Stimulated activated CD8-positive, alpha-beta memory T cell treated with anti-CD3 and anti-CD28 coated beads, Interleukin-15, amount 100 ng/mL, for 48 hours (primary cell): ENCODE measurements at regions not wholly inside any gene's neighbourhood (a gene's known extent, or its start where the extent isn't known, plus 50 kb on each side); places are given as distances from the start of the nearest gene placed in this dataset.

Experiments used
- DNase-seq, 2 donors: peaks; one replicate each; pipeline ENCODE4 v3.0.0-alpha.2; 2020; ENCODE audit warnings: low read depth in 2 of 2

GRCh38 chr2:19784456-19784855, 117.3 kb downstream of the TTC32 start:
- DNase-seq: no peak

- no peak for DNase-seq
Measured at GRCh38 chr2:19783935-19784334, 117.8 kb downstream of the TTC32 start.

DNA sequence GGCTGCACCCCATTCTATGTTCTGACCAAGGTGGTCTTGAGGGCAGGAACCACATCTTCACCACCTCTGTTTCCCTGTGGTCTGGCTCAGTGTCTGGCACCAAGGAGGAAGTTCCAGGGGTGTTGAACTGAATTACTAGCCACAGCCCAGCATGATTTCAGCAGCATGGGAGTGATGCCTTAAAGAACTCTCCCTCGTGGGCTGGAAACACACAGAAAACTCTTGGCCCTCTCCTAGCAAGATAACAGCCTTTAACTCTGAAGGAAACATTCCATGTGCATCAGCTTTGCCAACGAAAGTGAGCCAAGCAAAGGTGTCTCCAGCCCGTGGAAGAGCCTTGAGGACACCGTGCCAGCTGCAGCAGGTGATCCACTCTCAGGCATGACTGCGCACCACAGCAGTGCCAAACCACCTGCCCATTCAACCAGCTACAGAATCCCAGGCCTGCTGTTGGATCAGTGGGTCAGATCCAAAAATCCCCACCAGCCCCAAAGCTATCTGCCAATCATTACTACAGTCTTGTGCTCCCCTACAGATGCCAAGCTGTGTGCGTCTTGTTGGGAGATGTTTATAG, 124.8 kb downstream of the TTC32 start:
- DNase-seq: no peak

DNA sequence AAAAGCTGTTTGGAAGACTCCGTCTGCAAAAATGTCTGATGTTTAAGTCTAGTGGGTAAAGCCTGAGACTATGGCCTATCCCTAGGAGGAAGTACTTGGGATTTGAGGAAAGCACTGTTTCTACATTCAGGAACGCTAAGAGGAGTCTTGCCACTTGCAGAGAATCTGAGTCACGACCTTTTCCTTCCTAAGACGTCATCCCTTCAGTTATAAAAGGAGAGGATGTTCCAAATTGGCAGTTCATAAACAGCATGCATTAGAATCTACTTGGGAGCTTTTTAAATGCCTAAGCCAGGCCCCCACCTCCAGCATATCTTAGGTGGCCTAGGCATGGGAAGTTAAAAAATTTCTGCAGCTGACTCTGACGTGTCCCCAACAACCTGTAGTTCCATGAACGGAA, 125.9 kb downstream of the TTC32 start:
- no peak for DNase-seq

GRCh38 chr2:19775315-19775714, 126.5 kb downstream of the TTC32 start:
- no peak for DNase-seq

DNA sequence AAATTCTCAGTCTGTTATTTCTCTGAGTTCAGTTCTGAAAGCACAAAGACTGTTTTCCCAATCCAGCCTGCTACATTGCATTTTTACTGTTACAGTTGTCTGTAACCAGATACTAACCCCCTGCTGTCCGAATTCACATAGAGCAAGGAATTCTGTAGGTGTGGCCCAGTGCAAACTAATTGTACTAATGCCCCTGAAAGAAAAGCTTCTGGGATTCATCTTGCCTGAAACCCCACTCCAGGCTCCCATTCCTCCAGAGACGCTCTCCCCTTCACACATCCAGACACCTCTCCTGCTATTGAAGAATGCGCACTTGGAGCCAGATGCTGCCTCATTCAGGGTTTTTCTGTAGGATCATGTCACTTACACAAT, 127.0 kb downstream of the TTC32 start:
- DNase-seq: no peak

GRCh38 chr2:19772981-19773380, 128.8 kb downstream of the TTC32 start:
- no peak for DNase-seq

- DNase-seq: no peak
Measured at GRCh38 chr2:19769513-19769912, 132.3 kb downstream of the TTC32 start.

DNA sequence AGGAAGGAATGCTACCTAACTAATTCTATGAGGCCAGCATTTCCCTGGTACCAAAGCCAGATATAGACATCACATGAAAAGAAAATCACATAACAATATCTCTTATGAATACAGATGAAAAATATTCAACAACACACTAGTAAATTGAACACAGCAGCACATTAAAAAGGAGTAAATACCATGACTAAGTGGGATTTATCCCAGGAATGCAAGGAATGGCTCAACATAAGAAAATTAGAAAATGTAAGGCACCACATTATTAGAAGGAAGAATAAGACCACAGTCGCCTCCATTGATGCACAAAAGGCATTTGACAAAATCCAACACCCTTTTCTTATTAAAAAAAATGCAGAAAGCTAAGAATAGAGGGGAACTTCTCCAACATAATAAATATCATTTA, 133.9 kb downstream of the TTC32 start:
- no peak for DNase-seq

DNA sequence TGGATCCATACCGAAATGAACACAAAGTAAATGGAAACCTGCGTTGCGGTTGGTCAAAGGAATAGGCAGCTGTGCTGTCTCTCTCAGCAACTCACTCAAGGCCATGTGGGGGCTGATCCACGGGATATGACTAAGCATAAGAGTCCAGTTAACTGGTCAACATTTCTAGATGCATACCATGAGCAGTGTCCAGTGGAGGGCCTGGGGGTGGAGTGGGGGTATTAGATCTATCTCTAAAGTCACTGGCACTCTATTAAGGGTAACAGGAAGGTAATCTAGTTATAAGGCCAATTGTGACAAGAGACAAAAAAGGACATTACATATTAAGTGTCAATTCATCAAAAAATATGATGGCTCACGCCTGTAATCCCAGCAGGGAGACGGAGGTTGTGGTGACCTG, 136.8 kb downstream of the TTC32 start:
- no peak for DNase-seq

GRCh38 chr2:19763731-19764130, 138.1 kb downstream of the TTC32 start:
- DNase-seq: no peak

DNA sequence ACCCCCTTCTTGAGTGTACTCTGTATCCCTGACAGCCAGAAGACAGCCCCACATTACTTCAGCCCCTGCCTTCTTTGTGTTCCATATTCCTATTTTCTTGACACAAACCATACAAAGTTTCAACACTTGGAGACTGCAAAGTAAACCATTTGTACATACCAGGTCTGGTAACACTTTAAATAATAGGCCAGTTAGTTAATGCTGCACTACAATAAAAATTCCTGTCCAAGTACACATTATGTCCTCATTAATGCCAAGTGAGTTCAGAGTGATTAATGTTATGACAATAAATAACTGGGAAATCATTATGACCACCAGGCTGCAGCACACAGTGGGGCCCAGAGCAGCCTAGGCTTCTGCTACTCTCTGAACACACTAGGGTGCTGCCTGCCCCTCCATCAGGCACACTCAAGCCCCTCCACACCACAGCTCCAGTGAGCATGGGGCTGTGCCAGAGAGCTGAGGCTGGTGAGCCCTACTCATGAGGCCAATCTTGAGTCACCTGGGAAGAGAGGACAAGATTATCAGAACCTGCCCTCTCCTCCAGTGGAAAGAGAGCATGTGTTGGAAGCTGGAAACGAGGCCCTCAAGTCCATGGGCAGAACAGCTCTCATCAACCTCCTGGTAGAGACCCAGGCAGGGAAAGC, 138.7 kb downstream of the TTC32 start:
- DNase-seq: no peak

GRCh38 chr2:19762142-19762541, 139.6 kb downstream of the TTC32 start:
- no peak for DNase-seq

DNA sequence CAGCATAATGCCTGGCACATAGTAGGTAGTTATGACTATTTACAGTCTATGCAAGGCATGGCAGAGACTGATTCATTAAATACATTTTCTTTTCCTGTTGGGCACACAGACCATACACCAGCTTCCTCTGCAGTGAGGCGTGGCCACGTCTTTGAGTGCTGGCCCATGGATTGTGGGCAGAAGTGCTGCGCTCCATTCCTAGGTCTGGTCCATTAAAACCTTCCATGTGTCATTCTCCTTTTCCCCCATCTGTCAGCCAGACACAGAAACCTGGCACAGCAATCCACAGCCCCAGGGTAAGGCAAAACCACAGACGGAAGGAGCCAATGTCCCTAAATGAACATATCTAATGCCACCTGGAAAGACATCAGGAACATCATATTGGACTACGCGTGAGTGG, 141.9 kb downstream of the TTC32 start:
- no peak for DNase-seq

- DNase-seq: no peak
Measured at GRCh38 chr2:19758658-19759057, 143.1 kb downstream of the TTC32 start.

- no peak for DNase-seq
Measured at GRCh38 chr2:19757586-19757985, 144.2 kb downstream of the TTC32 start.

GRCh38 chr2:19754907-19755306, 146.9 kb downstream of the TTC32 start:
- DNase-seq: no peak

- DNase-seq: no peak
Measured at GRCh38 chr2:19753818-19754217, 148.0 kb downstream of the TTC32 start.

DNA sequence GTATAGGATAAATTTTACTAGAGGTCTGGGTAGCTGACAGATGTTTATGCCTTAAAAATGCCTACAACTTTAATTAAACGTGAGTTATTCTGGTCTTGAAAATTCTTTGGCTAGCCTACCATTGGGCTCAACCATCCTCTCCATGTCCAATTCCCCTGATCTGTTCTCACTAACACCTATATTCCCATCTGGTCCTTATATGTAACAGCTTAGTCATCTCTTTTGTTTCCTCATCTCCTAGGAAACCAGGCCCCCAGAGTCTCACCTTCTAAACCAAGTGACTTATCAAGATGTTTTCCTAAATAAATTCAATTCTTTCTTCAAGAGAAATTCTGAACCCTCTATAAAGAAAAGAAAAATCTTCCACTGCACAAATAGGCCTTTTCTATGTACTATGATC, 148.5 kb downstream of the TTC32 start:
- DNase-seq: no peak

DNA sequence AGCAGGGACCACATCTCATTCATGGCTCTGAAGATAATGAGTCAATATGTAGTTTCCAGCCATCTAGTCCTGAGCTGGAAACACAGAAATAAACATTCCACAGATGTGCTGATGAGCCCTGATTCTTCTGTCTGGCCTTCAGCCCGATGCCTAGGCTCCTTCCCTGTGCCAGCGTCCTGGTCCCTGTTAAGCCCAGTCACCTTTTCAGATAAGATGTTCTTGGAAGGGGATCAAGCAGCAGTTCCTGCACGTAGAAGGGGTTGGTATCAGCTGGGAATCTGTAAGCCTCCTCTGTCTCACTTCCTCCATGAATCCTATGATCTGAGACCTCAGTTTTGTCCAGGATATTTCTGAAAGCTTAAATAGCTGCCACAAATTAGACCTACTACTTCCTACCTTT, 149.3 kb downstream of the TTC32 start:
- DNase-seq: no peak

DNA sequence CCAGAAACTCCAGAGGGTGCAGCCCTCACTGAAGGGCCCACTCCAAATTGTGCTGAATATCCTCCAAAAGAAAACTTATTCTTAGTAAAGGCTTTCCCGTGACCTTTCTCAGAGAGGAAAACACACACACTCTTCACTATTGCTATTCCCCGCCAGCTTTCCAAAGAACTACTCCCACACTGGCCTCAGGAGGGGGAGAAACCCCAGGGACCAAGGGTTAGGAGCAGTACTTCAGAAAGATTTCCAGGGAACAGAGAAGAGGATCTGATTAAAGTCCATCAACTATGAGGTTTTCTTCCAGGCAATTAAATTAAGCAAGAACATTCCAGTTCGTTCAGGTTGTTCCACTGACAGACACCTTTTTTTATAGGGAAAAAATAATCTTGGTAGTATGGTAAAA, 150.2 kb downstream of the TTC32 start:
- no peak for DNase-seq

GRCh38 chr2:19750136-19750535, 151.6 kb downstream of the TTC32 start:
- DNase-seq: no peak

DNA sequence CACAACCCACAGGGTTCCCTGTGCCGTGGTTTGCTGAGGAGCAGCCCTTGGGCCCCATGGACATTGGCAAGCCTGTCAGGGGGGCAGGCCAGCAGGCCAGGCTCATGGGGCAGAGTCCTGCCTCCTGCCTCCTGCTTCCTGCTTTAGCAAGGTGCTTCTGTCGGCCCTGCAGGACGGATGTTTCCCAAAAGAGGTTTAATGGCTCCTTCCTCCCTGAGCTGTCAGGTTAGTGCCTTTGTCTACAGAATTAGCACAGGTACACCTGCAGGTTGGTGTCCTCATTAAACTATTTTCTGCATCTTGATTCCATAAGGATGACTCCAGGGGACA, 152.3 kb downstream of the TTC32 start:
- DNase-seq: no peak
